OCI-LY7 (cell line): ENCODE measurements at regions not wholly inside any gene's neighbourhood (a gene's known extent, or its start where the extent isn't known, plus 50 kb on each side); places are given as distances from the start of the nearest gene placed in this dataset.

Experiments
- CTCF ChIP-seq: fragments of 200-600 bp; sonication (generic); conservative IDR thresholded peaks from 2 replicates; pipeline ENCODE4 v1.5.1; 2014; ENCODE audit warnings: mild to moderate bottlenecking, antibody characterized with exemption, low read length, moderate library complexity, mixed read lengths
- EZH2phosphoT487 ChIP-seq: fragments of 200-600 bp; sonication (generic); IDR thresholded peaks from 2 replicates; pipeline ENCODE4 v1.6.1; 2018; ENCODE audit warnings: low read depth, borderline replicate concordance, mild to moderate bottlenecking, mixed run types, antibody characterized with exemption, low read length, moderate library complexity, mixed read lengths

- TF ChIP-seq CTCF, result no peak
- TF ChIP-seq EZH2phosphoT487, result no peak
These were observed 233.4 kb upstream of the HAND2 start for GRCh38 chr4:173763389-173763788.
